ENCODE measurements at regions not wholly inside any gene's neighbourhood (a gene's known extent, or its start where the extent isn't known, plus 50 kb on each side); places are given as distances from the start of the nearest gene placed in this dataset.

DNA sequence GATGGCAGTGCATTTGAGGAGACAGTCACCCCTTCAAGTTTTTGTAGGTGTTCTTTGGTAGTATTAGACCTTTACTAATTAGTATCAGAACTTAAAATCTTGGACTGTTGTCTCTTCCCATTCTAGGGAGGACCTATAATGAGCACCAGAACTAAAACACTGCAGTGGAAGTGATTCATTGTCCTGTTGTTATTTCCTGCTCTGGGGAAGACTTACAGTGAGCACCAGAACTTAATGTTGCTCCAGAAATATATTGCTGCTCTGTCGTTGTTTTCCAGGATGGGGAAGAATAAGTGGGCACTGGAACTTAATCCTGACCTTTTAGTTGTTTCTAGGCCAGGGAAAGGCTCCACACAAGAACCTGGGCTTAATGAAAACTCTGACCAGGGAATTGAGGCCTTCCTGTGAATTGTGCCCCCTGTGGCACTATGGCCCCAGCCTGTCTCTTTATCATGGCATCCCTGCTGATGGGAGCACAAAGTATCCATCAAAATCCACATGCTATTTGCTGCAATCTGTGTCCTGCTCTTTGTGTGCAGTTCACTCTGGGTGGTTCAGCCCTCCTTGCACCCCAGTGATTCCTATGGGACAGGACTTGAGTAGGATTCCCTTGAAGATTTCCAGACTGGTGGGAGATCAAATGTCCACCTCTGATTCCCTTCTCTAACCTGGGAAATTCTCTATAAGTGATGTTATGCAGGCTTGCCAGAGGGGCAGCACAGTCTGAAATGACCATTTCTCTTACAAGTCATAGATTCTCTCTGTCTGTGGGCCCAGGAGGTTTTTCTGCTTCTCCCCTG lies 175.8 kb downstream of the PAWR start:
- H3K4me3 ChIP-seq = no peak overlapping the region
- no peak overlapping the region for H3K9ac ChIP-seq (ENCODE audit: insufficient read depth in 1 of 2, low read length in 2 of 2)
- H3K27me3 ChIP-seq (ENCODE audit: control insufficient read depth in 3 of 3, insufficient read depth in 3 of 3, low read length in 2 of 3) = no peaks in the 10 kb centered on the region
- H3K9me3 ChIP-seq (ENCODE audit: control insufficient read depth in 4 of 4, insufficient read depth in 3 of 4, low read length in 3 of 4) = peaks cover 0 to 6% (median 0%) of the 10 kb centered on the region in 4 donors
- H3K36me3 ChIP-seq (ENCODE audit: control insufficient read depth in 4 of 4, insufficient read depth in 4 of 4, low read length in 4 of 4) = no peaks in the 10 kb centered on the region
- TF ChIP-seq, protein P1, sequence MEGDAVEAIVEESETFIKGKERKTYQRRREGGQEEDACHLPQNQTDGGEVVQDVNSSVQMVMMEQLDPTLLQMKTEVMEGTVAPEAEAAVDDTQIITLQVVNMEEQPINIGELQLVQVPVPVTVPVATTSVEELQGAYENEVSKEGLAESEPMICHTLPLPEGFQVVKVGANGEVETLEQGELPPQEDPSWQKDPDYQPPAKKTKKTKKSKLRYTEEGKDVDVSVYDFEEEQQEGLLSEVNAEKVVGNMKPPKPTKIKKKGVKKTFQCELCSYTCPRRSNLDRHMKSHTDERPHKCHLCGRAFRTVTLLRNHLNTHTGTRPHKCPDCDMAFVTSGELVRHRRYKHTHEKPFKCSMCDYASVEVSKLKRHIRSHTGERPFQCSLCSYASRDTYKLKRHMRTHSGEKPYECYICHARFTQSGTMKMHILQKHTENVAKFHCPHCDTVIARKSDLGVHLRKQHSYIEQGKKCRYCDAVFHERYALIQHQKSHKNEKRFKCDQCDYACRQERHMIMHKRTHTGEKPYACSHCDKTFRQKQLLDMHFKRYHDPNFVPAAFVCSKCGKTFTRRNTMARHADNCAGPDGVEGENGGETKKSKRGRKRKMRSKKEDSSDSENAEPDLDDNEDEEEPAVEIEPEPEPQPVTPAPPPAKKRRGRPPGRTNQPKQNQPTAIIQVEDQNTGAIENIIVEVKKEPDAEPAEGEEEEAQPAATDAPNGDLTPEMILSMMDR (IDR thresholded peaks at IDR 0.05; ENCODE audit: control extremely low read depth, extremely low read depth) = no peak
- no peak for DNase-seq
- ATAC-seq (ENCODE audit: insufficient read depth, low FRiP score) = no peak
- H3K27ac ChIP-seq (ENCODE audit: low read depth in 1 of 2, low read length in 1 of 2) = no peak overlapping the region
- WGBS, 2 donors = 34 to 54% methylated on average over 1 of the region's 1 CpG
- H3K4me1 ChIP-seq (ENCODE audit: control insufficient read depth in 5 of 5, insufficient read depth in 5 of 5, low read length in 5 of 5) = no peaks in the 10 kb centered on the region

DNA sequence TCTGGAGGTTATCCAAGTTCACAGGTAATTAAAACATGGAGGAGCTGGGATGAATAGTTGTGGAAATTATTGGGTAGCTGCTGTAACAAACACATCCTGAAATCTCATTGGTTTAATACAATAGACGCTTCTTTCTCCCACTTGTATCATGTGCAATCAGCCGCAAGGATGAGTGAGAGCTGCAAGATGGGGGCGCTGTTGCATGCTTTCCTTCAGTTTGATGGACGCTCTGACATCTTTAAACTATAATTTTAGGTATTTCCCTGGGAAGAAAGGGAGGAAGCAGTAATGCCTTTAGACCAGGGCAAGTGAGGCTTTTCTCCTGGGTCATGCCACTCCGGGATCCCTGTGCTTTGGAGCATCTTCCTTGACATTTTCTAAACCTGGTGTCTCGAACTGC lies 178.7 kb downstream of the PAWR start:
- Histone ChIP-seq H3K9ac (ENCODE audit: insufficient read depth in 1 of 2, low read length in 2 of 2) (no peak overlapping the region), H3K36me3 (ENCODE audit: control insufficient read depth in 4 of 4, insufficient read depth in 4 of 4, low read length in 4 of 4) (no peaks in the 10 kb centered on the region), H3K27me3 (ENCODE audit: control insufficient read depth in 3 of 3, insufficient read depth in 3 of 3, low read length in 2 of 3) (no peaks in the 10 kb centered on the region), H3K4me3 (no peak overlapping the region), H3K27ac (ENCODE audit: low read depth in 1 of 2, low read length in 1 of 2) (no peak overlapping the region), H3K9me3 (ENCODE audit: control insufficient read depth in 4 of 4, insufficient read depth in 3 of 4, low read length in 3 of 4) (peaks cover 0 to 6% (median 0%) of the 10 kb centered on the region in 4 donors), H3K4me1 (ENCODE audit: control insufficient read depth in 5 of 5, insufficient read depth in 5 of 5, low read length in 5 of 5) (no peaks in the 10 kb centered on the region)
- TF ChIP-seq, protein P1 (IDR thresholded peaks at IDR 0.05; ENCODE audit: control extremely low read depth, extremely low read depth) = no peak
- no peak for DNase-seq
- 85 to 93% methylated on average over 6 of the region's 6 CpGs for WGBS, 2 donors
- ATAC-seq (ENCODE audit: insufficient read depth, low FRiP score) = no peak

DNA sequence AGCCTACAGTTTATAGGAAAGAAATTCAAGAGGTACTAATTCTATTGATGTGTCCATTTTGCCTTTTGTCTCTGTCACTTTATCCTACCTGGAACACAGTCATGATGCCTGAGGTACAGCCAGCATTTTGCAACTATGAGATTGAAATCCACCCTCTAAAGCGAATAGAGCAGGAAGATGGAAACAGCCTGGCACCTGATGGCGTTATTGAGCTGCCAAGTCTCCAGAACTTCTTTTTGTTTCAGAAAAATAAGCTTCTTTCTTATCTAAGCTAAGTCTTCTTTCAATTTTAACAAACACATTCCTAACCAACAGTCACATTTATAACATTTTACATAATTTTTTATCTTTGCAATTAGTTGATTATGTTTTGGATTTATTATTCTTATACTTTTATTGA lies 182.1 kb downstream of the PAWR start:
- H3K36me3 ChIP-seq (ENCODE audit: control insufficient read depth in 4 of 4, insufficient read depth in 4 of 4, low read length in 4 of 4) = no peaks in the 10 kb centered on the region
- H3K27me3 ChIP-seq (ENCODE audit: control insufficient read depth in 3 of 3, insufficient read depth in 3 of 3, low read length in 2 of 3) = no peaks in the 10 kb centered on the region
- no peak for ATAC-seq (ENCODE audit: insufficient read depth, low FRiP score)
- peaks cover 0 to 11% (median 0%) of the 10 kb centered on the region in 4 donors for H3K9me3 ChIP-seq (ENCODE audit: control insufficient read depth in 4 of 4, insufficient read depth in 3 of 4, low read length in 3 of 4)
- no peak overlapping the region for H3K4me3 ChIP-seq
- WGBS, 2 donors = 83 to 84% methylated on average over 2 of the region's 2 CpGs
- no peak overlapping the region for H3K27ac ChIP-seq (ENCODE audit: low read depth in 1 of 2, low read length in 1 of 2)
- DNase-seq = no peak
- no peak overlapping the region for H3K9ac ChIP-seq (ENCODE audit: insufficient read depth in 1 of 2, low read length in 2 of 2)
- TF ChIP-seq, protein P1 (IDR thresholded peaks at IDR 0.05; ENCODE audit: control extremely low read depth, extremely low read depth) = no peak
- no peaks in the 10 kb centered on the region for H3K4me1 ChIP-seq (ENCODE audit: control insufficient read depth in 5 of 5, insufficient read depth in 5 of 5, low read length in 5 of 5)
